Panc1 (cell line): ENCODE measurements at regions not wholly inside any gene's neighbourhood (a gene's known extent, or its start where the extent isn't known, plus 50 kb on each side); places are given as distances from the start of the nearest gene placed in this dataset.
A peak's percentile ranks its signal among the peaks of the same experiment; 100 is the strongest.

Experiments used
- ATAC-seq: fragments of 200-7000 bp; cut with Tn5 transposase; 2 replicates; pipeline ENCODE4 v1.9.1; 2020; ENCODE audit warnings: mild to moderate bottlenecking, moderate library complexity
- BruUV-seq: library from RNA; stranded (reverse); fragments of 400-500 nt; replicated peaks from 2 replicates; lab custom pipeline; 2021; lab: Mats Ljungman, UMichigan
- CTCF ChIA-PET: fragments of 300-600 bp; sonication (Branson Sonifier 250); formaldehyde crosslinking; loops from one replicate; lab custom pipeline; 2022; ENCODE audit warnings: antibody characterized with exemption; lab: Charles Lee
- POLR2A ChIA-PET: fragments of 300-600 bp; sonication (Branson Sonifier 250); formaldehyde crosslinking; loops from one replicate; lab custom pipeline; 2022; ENCODE audit warnings: antibody characterized with exemption; lab: Charles Lee
- DNase-seq: peaks from one replicate; pipeline ENCODE4 v3.0.0-alpha.2; 2010; ENCODE audit warnings: low read depth, low spot score
- H3K27ac ChIP-seq: 2 replicates; pipeline ENCODE4 v1.5.1; 2011; ENCODE audit warnings: mild to moderate bottlenecking, low read length, inconsistent platforms
- H3K27me3 ChIP-seq: fragments of 200-500 bp; sonication (Bioruptor generic); 2 replicates; pipeline ENCODE4 v1.6.0; 2014; ENCODE audit warnings: low read length, inconsistent platforms; ENCODE audit not compliant: control insufficient read depth, insufficient read depth
- H3K36me3 ChIP-seq: fragments of 200-500 bp; sonication (Bioruptor generic); 2 replicates; pipeline ENCODE4 v1.5.1; 2014; ENCODE audit warnings: inconsistent platforms, mild to moderate bottlenecking, low read length, moderate library complexity; ENCODE audit not compliant: control insufficient read depth, insufficient read depth
- H3K4me1 ChIP-seq: 2 replicates; pipeline ENCODE4 v1.5.1; 2011; ENCODE audit warnings: inconsistent platforms, mild to moderate bottlenecking, low read length, moderate library complexity; ENCODE audit not compliant: control insufficient read depth, insufficient read depth
- H3K4me3 ChIP-seq, 2 experiments: 2 replicates each; pipeline ENCODE4 v1.5.1; 2011 to 2012; ENCODE audit warnings: low read depth in 2 of 2, low read length in 2 of 2, mild to moderate bottlenecking in 2 of 2, inconsistent platforms in 1 of 2, moderate library complexity in 1 of 2
- H3K9me3 ChIP-seq: fragments of 200-500 bp; sonication (Bioruptor generic); 2 replicates; pipeline ENCODE4 v1.5.1; 2014; ENCODE audit warnings: low read depth, mild to moderate bottlenecking, inconsistent platforms, low read length, moderate library complexity; ENCODE audit not compliant: control insufficient read depth, insufficient read depth
- CTCF ChIP-seq: fragments of 450-650 bp; IDR thresholded peaks from 2 replicates; pipeline ENCODE4 v1.5.1; 2017; ENCODE audit warnings: mild to moderate bottlenecking
- POLR2AphosphoS5 ChIP-seq: IDR thresholded peaks from 2 replicates; pipeline ENCODE4 v1.6.1; 2012; ENCODE audit warnings: mild to moderate bottlenecking, low read depth, low read length, moderate library complexity
- SIN3A ChIP-seq: IDR thresholded peaks from 2 replicates; pipeline ENCODE4 v1.6.1; 2012; ENCODE audit warnings: low read depth, mild to moderate bottlenecking, low read length, moderate library complexity, borderline replicate concordance; ENCODE audit not compliant: insufficient read depth
- TCF7L2 ChIP-seq: IDR thresholded peaks from 2 replicates; pipeline ENCODE4 v1.6.1; 2011; ENCODE audit warnings: mild to moderate bottlenecking, low read depth, low read length, inconsistent platforms
- in situ Hi-C: cut with HindIII; loops from 2 replicates; pipeline ENCODE4 v1.10.0; 2016; ENCODE audit warnings: low sequenced_read_pairs, low pct_unique_long_range_greater_than_20kb
- intact Hi-C: fragments of 100-400 bp; cut with micrococcal nuclease; formaldehyde crosslinking; loops from one replicate; pipeline ENCODE4 v1.10.0; 2022; ENCODE audit not compliant: unreplicated experiment
- TF ChIP-seq, protein P1 (sequence below), 2 experiments: IDR thresholded peaks; 2 replicates each; pipeline ENCODE4 v1.6.1; 2011 to 2012; ENCODE audit warnings: low read depth in 2 of 2, control low read depth in 1 of 2, low read length in 1 of 2, mild to moderate bottlenecking in 1 of 2, moderate library complexity in 1 of 2; ENCODE audit not compliant: insufficient read depth in 1 of 2

GRCh38 chr2:181832015-181832414 lies 59.5 kb upstream of the ITPRID2 start:
- DNase-seq (no peak), ATAC-seq (no peak)
- ChIA-PET POLR2A (no interaction called here), CTCF (no interaction called here)
- Histone ChIP-seq H3K27ac (peak overlapping the region; percentile 34; the same call in 1 of the 2 replicates), H3K4me3 (no peak overlapping the region), H3K27me3 (no peaks in the 10 kb centered on the region), H3K4me1 (no peaks in the 10 kb centered on the region), H3K36me3 (no peaks in the 10 kb centered on the region), H3K9me3 (peaks cover 4% of the 10 kb centered on the region; the same call in 1 of the 2 replicates)
- in situ Hi-C loops, result no loop called here
- intact Hi-C loops, result no loop called here
- no TSS peak for BruUV-seq
- TF ChIP-seq TCF7L2 (no peak), POLR2AphosphoS5 (no peak), CTCF (no peak)

GRCh38 chr2:181836583-181836982 lies 54.9 kb upstream of the ITPRID2 start:
- DNase-seq (no peak), ATAC-seq (no peak)
- BruUV-seq, result no TSS peak
- in situ Hi-C loops (no loop called here), intact Hi-C loops (no loop called here)
- Histone ChIP-seq H3K4me3 (no peak overlapping the region), H3K27ac (no peak overlapping the region), H3K4me1 (no peaks in the 10 kb centered on the region), H3K27me3 (no peaks in the 10 kb centered on the region), H3K9me3 (peaks cover 4% of the 10 kb centered on the region; the same call in 1 of the 2 replicates), H3K36me3 (no peaks in the 10 kb centered on the region)
- ChIA-PET CTCF (no interaction called here), POLR2A (no interaction called here)
- TF ChIP-seq TCF7L2 (no peak), POLR2AphosphoS5 (no peak), SIN3A (no peak), CTCF (no peak)
- TF ChIP-seq, protein P1, sequence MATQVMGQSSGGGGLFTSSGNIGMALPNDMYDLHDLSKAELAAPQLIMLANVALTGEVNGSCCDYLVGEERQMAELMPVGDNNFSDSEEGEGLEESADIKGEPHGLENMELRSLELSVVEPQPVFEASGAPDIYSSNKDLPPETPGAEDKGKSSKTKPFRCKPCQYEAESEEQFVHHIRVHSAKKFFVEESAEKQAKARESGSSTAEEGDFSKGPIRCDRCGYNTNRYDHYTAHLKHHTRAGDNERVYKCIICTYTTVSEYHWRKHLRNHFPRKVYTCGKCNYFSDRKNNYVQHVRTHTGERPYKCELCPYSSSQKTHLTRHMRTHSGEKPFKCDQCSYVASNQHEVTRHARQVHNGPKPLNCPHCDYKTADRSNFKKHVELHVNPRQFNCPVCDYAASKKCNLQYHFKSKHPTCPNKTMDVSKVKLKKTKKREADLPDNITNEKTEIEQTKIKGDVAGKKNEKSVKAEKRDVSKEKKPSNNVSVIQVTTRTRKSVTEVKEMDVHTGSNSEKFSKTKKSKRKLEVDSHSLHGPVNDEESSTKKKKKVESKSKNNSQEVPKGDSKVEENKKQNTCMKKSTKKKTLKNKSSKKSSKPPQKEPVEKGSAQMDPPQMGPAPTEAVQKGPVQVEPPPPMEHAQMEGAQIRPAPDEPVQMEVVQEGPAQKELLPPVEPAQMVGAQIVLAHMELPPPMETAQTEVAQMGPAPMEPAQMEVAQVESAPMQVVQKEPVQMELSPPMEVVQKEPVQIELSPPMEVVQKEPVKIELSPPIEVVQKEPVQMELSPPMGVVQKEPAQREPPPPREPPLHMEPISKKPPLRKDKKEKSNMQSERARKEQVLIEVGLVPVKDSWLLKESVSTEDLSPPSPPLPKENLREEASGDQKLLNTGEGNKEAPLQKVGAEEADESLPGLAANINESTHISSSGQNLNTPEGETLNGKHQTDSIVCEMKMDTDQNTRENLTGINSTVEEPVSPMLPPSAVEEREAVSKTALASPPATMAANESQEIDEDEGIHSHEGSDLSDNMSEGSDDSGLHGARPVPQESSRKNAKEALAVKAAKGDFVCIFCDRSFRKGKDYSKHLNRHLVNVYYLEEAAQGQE (IDR thresholded peaks at IDR 0.05; ENCODE audit: insufficient read depth in 1 of 2, low read depth in 2 of 2, low read length in 1 of 2), result no peak
